Astrocyte (in vitro differentiated cells and primary cell): ENCODE measurements at regions not wholly inside any gene's neighbourhood (a gene's known extent, or its start where the extent isn't known, plus 50 kb on each side); places are given as distances from the start of the nearest gene placed in this dataset.

ENCODE experiments used
- CTCF ChIP-seq: IDR thresholded peaks from 2 replicates; pipeline ENCODE4 v1.5.1; 2011; ENCODE audit warnings: low read depth, mild to moderate bottlenecking, inconsistent platforms, low read length, moderate library complexity; ENCODE audit not compliant: insufficient read depth
- EZH2 ChIP-seq: IDR thresholded peaks from 2 replicates; pipeline ENCODE4 v1.6.1; 2012; ENCODE audit warnings: mild to moderate bottlenecking, low read length, inconsistent platforms; ENCODE audit not compliant: insufficient read depth

DNA sequence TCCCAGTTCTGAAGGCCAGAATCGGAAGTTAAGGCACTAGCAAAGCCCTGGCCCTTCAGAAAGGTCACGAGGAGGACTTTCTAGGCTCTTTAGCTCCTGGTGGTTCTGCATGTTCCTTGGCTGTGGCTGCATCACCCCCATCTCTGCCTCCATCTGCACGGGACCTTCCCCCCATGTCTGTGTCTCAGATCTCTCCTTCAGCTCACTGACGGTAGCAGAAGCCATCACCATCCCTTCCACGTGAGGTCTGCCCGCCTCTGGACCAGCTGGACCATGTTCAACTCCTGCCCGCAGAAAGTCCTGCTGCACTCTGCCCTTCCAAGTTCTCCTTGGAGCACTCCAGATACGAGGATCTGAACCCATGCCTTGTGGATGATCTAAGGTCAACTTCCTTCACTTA, 242.9 kb upstream of the IRX1 start:
- no peak for TF ChIP-seq CTCF
- no peak for TF ChIP-seq EZH2
